Transverse colon (tissue), 3 donors: ENCODE measurements at regions not wholly inside any gene's neighbourhood (a gene's known extent, or its start where the extent isn't known, plus 50 kb on each side); places are given as distances from the start of the nearest gene placed in this dataset.
"Not testable (repeated sequence)": the region's sequence is repeated elsewhere in the genome, so short reads cannot be mapped to it uniquely, and the experiment has no call there.

Experiments
- CTCF ChIP-seq, 5 experiments: fragments of 200-600 bp in 3 of 5; fragments of 450-650 bp in 2 of 5; sonication (generic) in 3 of 5; IDR thresholded peaks; 1 replicate in 2 of 5; 2 replicates in 3 of 5; pipeline ENCODE4 v1.5.1; 2016 to 2017; ENCODE audit warnings: antibody characterized with exemption in 5 of 5, inconsistent platforms in 3 of 5, mild to moderate bottlenecking in 2 of 5, moderate library complexity in 1 of 5
- POLR2A ChIP-seq: fragments of 450-650 bp; IDR thresholded peaks from one replicate; pipeline ENCODE4 v1.6.1; 2016; ENCODE audit warnings: antibody characterized with exemption, mild to moderate bottlenecking, moderate library complexity

- not testable (repeated sequence) for TF ChIP-seq CTCF (IDR thresholded peaks at IDR 0.05); POLR2A
Observed at GRCh38 chr12:75787146-75787545, 244.4 kb downstream of the PHLDA1 start.
